AG04449 (cell line): ENCODE measurements at regions not wholly inside any gene's neighbourhood (a gene's known extent, or its start where the extent isn't known, plus 50 kb on each side); places are given as distances from the start of the nearest gene placed in this dataset.

Source experiments
- CTCF ChIA-PET: fragments of 350-600 bp; formaldehyde crosslinking; extraction: SDS; loops from one replicate; lab custom pipeline; 2021; ENCODE audit warnings: antibody characterized with exemption; lab: Yijun Ruan, JAX
- POLR2A ChIA-PET: fragments of 400-600, 350-600 bp; formaldehyde crosslinking; extraction: SDS; loops from one replicate; lab custom pipeline; 2020; ENCODE audit warnings: antibody characterized with exemption, inconsistent platforms; lab: Yijun Ruan, JAX
- DNase-seq: peaks from one replicate; pipeline ENCODE4 v3.0.0-alpha.2; 2010; ENCODE audit warnings: low read depth, low spot score
- H3K4me3 ChIP-seq: 2 replicates; pipeline ENCODE4 v1.5.1; 2011; ENCODE audit warnings: low read depth, mild to moderate bottlenecking, control low read depth, low read length
- TF ChIP-seq, protein P1 (sequence below): IDR thresholded peaks from one replicate; pipeline ENCODE4 v1.5.1; 2011; ENCODE audit warnings: mild to moderate bottlenecking, moderate library complexity, low read length, control low read depth, inconsistent platforms; ENCODE audit not compliant: insufficient read depth; ENCODE audit errors: missing control alignments

DNA sequence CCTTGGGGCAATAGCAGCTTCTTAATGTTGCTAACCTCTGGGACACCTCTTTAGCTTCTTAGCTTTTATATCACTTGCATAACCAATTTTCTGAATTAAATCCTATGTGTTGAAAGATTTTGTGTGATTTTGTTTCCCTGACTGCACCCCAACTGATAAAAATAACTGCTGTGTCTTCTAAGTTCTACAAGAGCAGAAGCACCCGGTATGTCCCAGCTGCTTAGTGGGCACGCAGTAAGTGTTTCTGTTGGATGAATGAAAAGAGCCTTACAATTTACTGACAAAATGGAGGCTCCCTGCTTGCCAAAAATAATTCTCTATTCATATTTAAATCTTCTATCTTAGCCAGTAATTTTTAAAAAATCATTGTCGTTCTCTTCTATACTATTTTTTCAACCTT is 53.1 kb upstream of the GALNT5 start:
- DNase-seq: no peak
- H3K4me3 ChIP-seq: no peak overlapping the region
- TF ChIP-seq, protein P1, sequence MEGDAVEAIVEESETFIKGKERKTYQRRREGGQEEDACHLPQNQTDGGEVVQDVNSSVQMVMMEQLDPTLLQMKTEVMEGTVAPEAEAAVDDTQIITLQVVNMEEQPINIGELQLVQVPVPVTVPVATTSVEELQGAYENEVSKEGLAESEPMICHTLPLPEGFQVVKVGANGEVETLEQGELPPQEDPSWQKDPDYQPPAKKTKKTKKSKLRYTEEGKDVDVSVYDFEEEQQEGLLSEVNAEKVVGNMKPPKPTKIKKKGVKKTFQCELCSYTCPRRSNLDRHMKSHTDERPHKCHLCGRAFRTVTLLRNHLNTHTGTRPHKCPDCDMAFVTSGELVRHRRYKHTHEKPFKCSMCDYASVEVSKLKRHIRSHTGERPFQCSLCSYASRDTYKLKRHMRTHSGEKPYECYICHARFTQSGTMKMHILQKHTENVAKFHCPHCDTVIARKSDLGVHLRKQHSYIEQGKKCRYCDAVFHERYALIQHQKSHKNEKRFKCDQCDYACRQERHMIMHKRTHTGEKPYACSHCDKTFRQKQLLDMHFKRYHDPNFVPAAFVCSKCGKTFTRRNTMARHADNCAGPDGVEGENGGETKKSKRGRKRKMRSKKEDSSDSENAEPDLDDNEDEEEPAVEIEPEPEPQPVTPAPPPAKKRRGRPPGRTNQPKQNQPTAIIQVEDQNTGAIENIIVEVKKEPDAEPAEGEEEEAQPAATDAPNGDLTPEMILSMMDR: no peak
- ChIA-PET POLR2A (no interaction called here), CTCF (interaction anchor here (1.0 kb wide), 2 partner anchors 11 to 1828 kb away, joined by 3 read pairs; no protein-coding TSS in a partner anchor)

DNA sequence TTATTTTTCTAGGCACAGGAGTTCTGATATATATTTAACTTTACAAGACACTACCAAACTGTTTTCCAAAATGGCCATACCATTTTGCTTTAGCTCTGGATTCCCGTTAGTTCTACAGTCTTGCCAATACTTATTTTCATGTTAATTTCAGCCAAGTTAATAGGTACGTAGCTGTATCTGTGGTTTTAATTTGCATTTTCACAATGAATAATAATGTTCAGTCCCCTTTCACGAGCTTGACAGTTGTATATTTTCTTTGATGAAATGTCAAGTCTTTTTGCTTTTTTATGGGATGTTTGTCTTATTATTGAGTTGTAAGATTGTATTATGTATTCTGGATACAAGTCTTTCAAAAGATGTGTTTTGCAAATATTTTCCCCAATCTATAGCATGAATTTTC is 50.6 kb upstream of the GALNT5 start:
- DNase-seq: no peak
- ChIA-PET POLR2A (no interaction called here), CTCF (interaction anchor here (1.1 kb wide), 1 partner anchor 13 kb away, joined by 3 read pairs; no protein-coding TSS in a partner anchor)
- no peak overlapping the region for H3K4me3 ChIP-seq
- TF ChIP-seq, protein P1: no peak
